Muscle of leg (tissue), 3 donors: ENCODE measurements at regions not wholly inside any gene's neighbourhood (a gene's known extent, or its start where the extent isn't known, plus 50 kb on each side); places are given as distances from the start of the nearest gene placed in this dataset.
A peak's percentile ranks its signal among the peaks of the same experiment; 100 is the strongest.

Experiments
- DNase-seq: peaks from one replicate; pipeline ENCODE4 v3.0.0; 2013
- H3K27ac ChIP-seq: one replicate; pipeline ENCODE4 v1.5.1; 2013; ENCODE audit warnings: mild to moderate bottlenecking, low read length, control low read depth
- H3K27me3 ChIP-seq: one replicate; pipeline ENCODE4 v1.6.1; 2013; ENCODE audit warnings: low read length; ENCODE audit not compliant: control insufficient read depth, insufficient read depth
- H3K36me3 ChIP-seq: one replicate; pipeline ENCODE4 v1.6.1; 2013; ENCODE audit warnings: low read length; ENCODE audit not compliant: control insufficient read depth, insufficient read depth
- H3K4me1 ChIP-seq: one replicate; pipeline ENCODE4 v1.6.1; 2013; ENCODE audit warnings: low read length; ENCODE audit not compliant: control insufficient read depth, insufficient read depth
- H3K4me3 ChIP-seq: one replicate; pipeline ENCODE4 v1.5.1; 2013; ENCODE audit warnings: low read length, control low read depth
- H3K9me3 ChIP-seq: replicated peaks from 2 replicates; pipeline ENCODE4 v1.6.1; 2013; ENCODE audit warnings: low read depth, low read length; ENCODE audit not compliant: control insufficient read depth
- WGBS: methylation state at CpG from one replicate; pipeline ENCODE4 v1.1.5; 2013; ENCODE audit warnings: missing lambda C conversion rate; ENCODE audit not compliant: insufficient coverage; 5-methylcytosine and 5-hydroxymethylcytosine counted together

GRCh38 chr2:204197336-204198005 is 260.9 kb downstream of the ICOS start:
- Histone ChIP-seq H3K9me3 (no peaks in the 10 kb centered on the region), H3K4me3 (no peak overlapping the region), H3K27ac (no peak overlapping the region), H3K36me3 (no peaks in the 10 kb centered on the region), H3K27me3 (no peaks in the 10 kb centered on the region), H3K4me1 (no peaks in the 10 kb centered on the region)
- DNase-seq: peak; percentile 24
- WGBS: 74% methylated on average over 4 of the region's 5 CpGs

- Histone ChIP-seq H3K27ac (no peak overlapping the region), H3K4me3 (no peak overlapping the region), H3K27me3 (no peaks in the 10 kb centered on the region), H3K36me3 (no peaks in the 10 kb centered on the region), H3K9me3 (no peaks in the 10 kb centered on the region), H3K4me1 (no peaks in the 10 kb centered on the region)
- no CpG with 5 or more reads among the region's 3 CpGs for WGBS
- DNase-seq: no peak
Observed at GRCh38 chr2:204199357-204199756, 262.8 kb downstream of the ICOS start.

DNA sequence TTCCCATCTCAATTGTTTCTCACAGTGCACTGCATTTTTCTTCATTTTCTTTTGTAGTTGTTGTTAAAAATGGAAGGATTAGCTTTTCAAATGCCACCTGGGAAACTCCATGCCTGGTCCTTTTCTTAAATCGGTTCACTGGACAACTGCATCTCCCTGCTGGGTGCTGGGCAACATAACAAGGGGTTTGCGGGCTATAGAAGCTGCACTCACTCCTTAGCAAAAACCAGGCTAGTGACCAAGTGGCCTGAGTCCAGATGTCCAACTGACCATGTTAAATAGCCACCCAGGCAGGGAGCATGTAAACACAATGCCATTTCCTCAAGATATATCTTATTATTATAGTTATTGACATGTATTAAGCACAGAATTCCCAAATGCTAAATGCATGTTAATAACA is 264.9 kb downstream of the ICOS start:
- no peak overlapping the region for H3K4me3 ChIP-seq
- no peaks in the 10 kb centered on the region for H3K27me3 ChIP-seq
- H3K4me1 ChIP-seq: peaks cover 2% of the 10 kb centered on the region
- H3K36me3 ChIP-seq: no peaks in the 10 kb centered on the region
- no peak for DNase-seq
- H3K9me3 ChIP-seq: no peaks in the 10 kb centered on the region
- H3K27ac ChIP-seq: no peak overlapping the region
- WGBS: 83% methylated on average over 1 of the region's 2 CpGs

GRCh38 chr2:204202253-204202652 is 265.7 kb downstream of the ICOS start:
- no peak overlapping the region for H3K27ac ChIP-seq
- H3K27me3 ChIP-seq: no peaks in the 10 kb centered on the region
- H3K4me3 ChIP-seq: no peak overlapping the region
- 92% methylated on average over 1 of the region's 1 CpG for WGBS
- no peaks in the 10 kb centered on the region for H3K9me3 ChIP-seq
- no peak for DNase-seq
- peaks cover 2% of the 10 kb centered on the region for H3K4me1 ChIP-seq
- no peaks in the 10 kb centered on the region for H3K36me3 ChIP-seq

DNA sequence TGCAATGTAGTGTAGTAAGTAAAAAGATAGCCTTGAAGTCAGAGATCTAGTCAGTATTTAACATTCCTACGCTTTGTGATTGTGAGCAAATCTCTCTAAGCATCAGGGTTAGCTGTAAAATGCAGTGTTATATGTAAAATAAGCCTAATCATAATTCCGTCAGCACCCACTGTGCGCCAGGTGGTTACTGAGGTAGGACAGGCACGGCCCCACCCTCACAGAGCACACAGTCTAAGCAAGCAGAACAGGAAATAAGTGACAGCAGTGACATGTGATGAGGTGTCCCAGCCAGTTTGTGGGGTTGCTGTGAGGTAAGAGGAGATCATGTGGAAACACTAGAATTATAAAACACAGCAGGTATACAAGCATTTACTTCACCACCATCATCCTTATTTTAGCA is 267.1 kb downstream of the ICOS start:
- Histone ChIP-seq H3K4me3 (no peak overlapping the region), H3K4me1 (peaks cover 2% of the 10 kb centered on the region), H3K27ac (no peak overlapping the region), H3K9me3 (no peaks in the 10 kb centered on the region), H3K27me3 (no peaks in the 10 kb centered on the region), H3K36me3 (no peaks in the 10 kb centered on the region)
- 100% methylated on average over 1 of the region's 4 CpGs for WGBS
- no peak for DNase-seq

GRCh38 chr2:204205082-204205481 is 268.5 kb downstream of the ICOS start:
- H3K36me3 ChIP-seq: no peaks in the 10 kb centered on the region
- H3K9me3 ChIP-seq: no peaks in the 10 kb centered on the region
- H3K27me3 ChIP-seq: no peaks in the 10 kb centered on the region
- peaks cover 2% of the 10 kb centered on the region for H3K4me1 ChIP-seq
- no peak for DNase-seq
- no peak overlapping the region for H3K4me3 ChIP-seq
- WGBS: 80% methylated on average over 2 of the region's 6 CpGs
- no peak overlapping the region for H3K27ac ChIP-seq

DNA sequence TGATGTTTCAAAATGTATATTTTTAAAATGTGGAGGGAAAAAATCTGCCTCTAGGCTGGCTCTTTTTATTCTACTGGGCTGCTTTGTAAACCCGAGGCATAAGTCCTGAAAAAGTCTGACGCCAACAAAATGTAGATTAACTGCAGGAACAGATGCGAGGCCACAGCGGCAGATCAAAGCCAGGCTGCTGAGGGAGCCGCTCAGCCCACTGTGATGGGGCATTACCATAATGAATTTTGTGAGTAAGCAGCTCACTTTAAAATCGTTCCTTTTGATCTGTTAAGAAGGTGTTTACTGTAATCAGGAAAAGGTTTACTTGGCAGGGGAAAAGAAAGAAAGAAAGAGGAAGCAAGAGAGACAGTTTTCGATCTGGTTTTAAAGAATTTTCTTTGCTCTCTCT is 269.0 kb downstream of the ICOS start:
- DNase-seq: peak; percentile 35
- no peaks in the 10 kb centered on the region for H3K27me3 ChIP-seq
- WGBS: 26% methylated on average over 5 of the region's 7 CpGs

DNA sequence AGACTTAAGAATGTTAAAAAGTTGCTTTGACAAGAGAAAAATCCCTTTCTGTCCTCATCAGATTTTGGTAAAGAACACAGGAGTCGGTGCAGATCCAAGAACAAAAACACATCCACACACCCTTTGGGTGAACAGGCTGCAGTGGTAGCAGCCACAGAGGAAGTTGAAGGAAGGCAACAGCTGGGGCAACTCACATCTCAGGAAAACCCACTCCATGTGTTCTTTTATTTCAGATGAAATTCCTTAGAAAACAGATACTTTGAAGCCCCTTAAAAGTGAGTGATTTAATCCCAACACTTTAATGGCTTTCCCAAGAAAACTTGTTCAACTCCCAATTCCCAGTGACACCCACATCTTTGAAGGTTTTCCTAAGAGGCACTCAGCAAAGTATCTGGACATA is 271.3 kb downstream of the ICOS start:
- Histone ChIP-seq H3K9me3 (no peaks in the 10 kb centered on the region), H3K4me3 (no peak overlapping the region), H3K27ac (no peak overlapping the region), H3K4me1 (peaks cover 2% of the 10 kb centered on the region), H3K36me3 (no peaks in the 10 kb centered on the region), H3K27me3 (no peaks in the 10 kb centered on the region)
- WGBS: no CpG with 5 or more reads among the region's 1 CpG
- no peak for DNase-seq

More for the DNA sequence above, 269.0 kb downstream of the ICOS start:
- Histone ChIP-seq H3K4me3 (no peak overlapping the region), H3K36me3 (no peaks in the 10 kb centered on the region), H3K4me1 (peaks cover 2% of the 10 kb centered on the region), H3K9me3 (no peaks in the 10 kb centered on the region), H3K27ac (no peak overlapping the region)

- Histone ChIP-seq H3K36me3 (no peaks in the 10 kb centered on the region), H3K27ac (no peak overlapping the region), H3K9me3 (peaks cover 3% of the 10 kb centered on the region), H3K27me3 (no peaks in the 10 kb centered on the region), H3K4me3 (no peak overlapping the region), H3K4me1 (no peaks in the 10 kb centered on the region)
- DNase-seq: peak; percentile 20
Observed at GRCh38 chr2:204213588-204213987, 277.0 kb downstream of the ICOS start.

- peaks cover 3% of the 10 kb centered on the region for H3K9me3 ChIP-seq
- DNase-seq: no peak
- no peaks in the 10 kb centered on the region for H3K4me1 ChIP-seq
- H3K4me3 ChIP-seq: no peak overlapping the region
- no peaks in the 10 kb centered on the region for H3K36me3 ChIP-seq
- H3K27ac ChIP-seq: no peak overlapping the region
- no peaks in the 10 kb centered on the region for H3K27me3 ChIP-seq
- 100% methylated on average over 1 of the region's 2 CpGs for WGBS
Observed at GRCh38 chr2:204218040-204218439, 281.5 kb downstream of the ICOS start.

DNA sequence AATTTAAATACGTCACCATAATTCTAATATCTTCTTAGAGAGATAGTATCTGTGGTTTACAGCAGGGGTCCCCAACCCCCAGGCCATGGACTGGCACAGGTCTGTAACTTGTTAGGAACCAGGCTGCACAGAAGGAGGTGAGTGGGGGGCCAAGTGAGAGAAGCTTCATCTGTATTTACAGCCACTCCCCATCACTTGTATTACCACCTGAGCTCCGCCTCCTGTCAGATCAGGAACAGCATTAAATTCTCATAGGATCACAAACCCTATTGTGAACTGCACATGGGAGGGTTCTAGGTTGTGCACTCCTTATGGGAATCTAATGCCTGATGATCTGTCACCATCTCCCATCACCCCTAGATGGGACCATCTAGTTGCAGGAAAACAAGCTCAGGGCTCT is 282.6 kb downstream of the ICOS start:
- Histone ChIP-seq H3K36me3 (no peaks in the 10 kb centered on the region), H3K27ac (no peak overlapping the region), H3K27me3 (no peaks in the 10 kb centered on the region), H3K9me3 (no peaks in the 10 kb centered on the region), H3K4me3 (no peak overlapping the region), H3K4me1 (peaks cover 8% of the 10 kb centered on the region)
- no CpG with 5 or more reads among the region's 2 CpGs for WGBS
- no peak for DNase-seq
